IPS DF 4.7 (cell line): ENCODE measurements at regions not wholly inside any gene's neighbourhood (a gene's known extent, or its start where the extent isn't known, plus 50 kb on each side); places are given as distances from the start of the nearest gene placed in this dataset.

Experiments
- DNase-seq: peaks from one replicate; pipeline ENCODE4 v3.0.0-alpha.2; 2013; ENCODE audit warnings: low spot score; ENCODE audit errors: extremely low read depth

DNA sequence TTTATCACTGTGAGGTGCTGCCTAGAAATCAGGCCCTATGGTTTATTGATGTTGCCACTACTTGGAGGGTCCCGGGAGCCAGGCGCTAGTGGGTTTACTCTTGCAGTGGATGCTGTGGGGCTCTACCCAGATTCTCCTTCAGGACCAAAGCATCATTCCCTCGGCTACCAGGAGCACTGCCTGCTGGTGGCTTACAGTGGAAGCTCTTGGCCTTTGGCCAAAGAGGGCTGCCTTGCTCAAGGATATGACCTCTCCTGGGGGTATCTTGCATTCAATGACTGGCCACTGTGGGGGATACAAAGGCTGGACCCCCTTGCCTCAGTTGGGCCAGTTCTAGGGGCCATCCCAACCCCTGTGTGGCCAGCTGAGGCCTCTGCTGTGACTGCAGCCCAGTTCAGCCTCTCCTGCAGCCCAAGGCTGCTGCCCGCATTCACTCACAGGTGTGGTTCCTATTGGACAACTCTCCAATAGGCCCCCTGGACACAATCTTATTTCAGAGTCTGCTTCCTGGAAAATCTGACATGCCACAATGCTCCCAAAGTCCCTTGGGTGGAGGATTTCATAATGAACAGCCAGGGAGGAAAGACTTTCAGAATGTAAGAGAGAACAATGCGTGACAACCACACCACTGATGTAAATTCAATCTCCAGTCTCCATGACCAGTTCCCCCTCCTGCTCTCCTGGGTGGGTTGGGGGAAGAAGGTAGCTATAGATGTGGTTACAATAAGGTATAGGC, 196.3 kb downstream of the SNX10 start:
- DNase-seq = no peak

DNA sequence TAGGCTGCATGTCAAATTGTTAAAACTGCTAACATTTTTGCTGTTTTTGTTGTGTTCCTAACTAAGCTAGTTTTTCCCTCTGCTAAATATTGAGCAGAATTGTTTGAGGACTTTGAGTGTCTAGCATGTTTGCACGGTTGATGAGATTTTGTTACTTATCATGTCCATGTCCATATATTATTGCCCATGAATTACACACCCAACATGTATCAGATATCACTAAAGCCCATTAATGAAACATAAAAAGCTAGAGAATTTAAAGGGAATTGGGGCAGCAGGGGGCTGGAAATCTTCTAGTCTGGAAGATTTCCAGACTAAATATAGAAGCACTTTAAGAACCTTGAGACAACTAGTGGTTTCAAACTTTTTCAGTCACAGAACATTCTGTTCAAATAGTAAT, 197.7 kb downstream of the SNX10 start:
- DNase-seq = no peak

DNA sequence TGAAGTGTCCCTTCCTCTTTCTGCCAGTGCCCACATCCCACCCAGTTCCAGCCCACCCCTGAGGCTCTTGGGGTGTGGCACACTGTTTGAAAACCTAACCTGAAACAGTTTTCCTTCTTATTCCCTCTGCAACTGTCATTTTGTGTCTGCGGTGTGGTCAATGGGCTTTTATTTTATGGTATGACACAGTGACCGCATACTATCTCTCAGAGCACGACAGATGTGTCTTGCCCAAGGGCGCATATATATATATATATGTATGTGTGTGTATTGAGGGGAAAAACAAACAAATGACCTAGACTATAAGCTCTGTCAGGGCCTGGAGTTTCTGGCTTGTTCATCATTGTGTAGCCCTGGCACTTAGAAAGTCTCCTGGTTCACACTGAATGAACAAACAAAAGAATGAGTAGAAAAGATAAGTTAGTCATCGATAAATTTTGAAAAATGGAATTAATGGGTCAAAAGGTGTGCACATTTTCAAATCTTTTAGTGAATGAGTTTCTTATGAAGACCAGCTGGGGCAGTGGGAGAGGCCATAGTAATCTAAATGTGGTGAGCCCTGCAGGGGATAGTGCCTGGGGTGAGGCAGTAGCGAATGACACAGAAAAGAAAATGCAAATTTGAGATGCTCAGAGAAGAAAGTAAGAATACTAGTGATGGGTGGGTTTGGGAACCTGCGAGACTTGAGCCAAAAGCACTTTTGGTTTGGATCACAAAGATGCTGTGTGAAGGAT, 198.4 kb downstream of the SNX10 start:
- DNase-seq = no peak

GRCh38 chr7:26490640-26491624, 199.3 kb downstream of the SNX10 start:
- DNase-seq = no peak

DNA sequence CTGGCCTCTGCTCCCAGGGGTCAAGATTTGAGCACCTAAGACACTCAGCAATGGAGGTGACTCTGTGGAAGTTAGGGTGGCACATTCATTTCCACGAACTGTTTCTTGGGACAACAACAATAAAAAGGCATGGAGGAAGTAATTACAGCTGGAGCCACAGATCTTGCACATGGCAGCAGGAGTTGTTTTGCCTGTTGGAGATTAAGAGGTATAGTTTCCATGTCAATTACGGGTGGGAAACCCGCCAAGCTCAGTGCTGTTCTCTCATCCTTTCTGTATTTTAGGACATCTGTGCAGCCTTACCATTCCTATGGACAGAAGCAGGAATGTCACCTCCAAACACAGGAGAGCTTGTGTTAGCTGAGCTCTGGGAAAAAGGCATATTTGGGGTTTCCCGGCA, 201.2 kb downstream of the SNX10 start:
- no peak for DNase-seq

- DNase-seq = no peak
These were observed 202.2 kb downstream of the SNX10 start for GRCh38 chr7:26493737-26494428.

DNA sequence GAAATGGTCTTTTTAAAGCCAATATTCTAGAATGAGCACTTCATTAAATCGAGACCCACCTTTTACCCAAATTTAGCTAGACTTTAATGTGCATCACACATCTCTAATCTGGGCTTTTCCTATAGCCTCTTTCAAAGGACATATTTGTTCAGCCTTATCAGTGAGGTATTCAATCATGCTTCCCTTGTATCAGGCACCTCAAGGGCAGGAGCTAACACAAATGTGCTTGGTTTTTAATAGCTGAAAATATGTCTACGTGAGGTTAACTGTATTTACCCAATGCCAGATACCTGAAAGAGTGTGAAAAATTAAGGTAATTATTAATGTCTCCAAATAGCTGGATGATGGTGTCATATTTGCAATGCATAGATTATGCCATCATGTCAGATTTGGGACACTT, 203.9 kb downstream of the SNX10 start:
- DNase-seq = no peak

GRCh38 chr7:26497801-26498596, 206.3 kb downstream of the SNX10 start:
- DNase-seq = no peak

DNA sequence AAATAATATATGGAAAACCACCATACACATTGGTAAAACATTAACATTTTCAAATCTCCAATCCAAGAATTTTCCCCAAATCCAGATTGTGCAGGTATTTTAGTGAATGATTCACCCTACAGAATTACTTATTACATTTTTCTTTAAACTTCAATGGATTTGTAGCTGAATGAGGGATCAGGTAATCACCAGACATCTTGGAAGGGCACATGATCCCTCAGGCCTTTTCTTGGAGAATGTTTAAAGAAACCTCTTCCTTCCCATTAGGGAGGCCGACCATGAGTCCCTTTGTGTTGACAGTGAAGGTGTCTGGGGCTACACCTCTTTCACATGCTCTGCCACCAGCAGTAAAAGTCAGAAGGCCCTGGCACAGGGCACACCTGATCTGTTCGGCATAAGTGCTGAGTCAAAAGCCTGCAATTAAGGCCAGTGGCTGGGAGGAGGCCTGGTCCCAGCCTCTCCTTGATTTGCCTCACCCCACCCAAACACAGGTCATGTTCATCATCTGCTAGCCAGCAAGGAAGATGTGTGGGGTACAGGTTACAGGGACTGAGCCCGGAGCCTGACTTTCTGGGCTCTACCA, 207.7 kb downstream of the SNX10 start:
- no peak for DNase-seq

- DNase-seq = no peak
These were observed 209.2 kb downstream of the SNX10 start for GRCh38 chr7:26500749-26501352.

GRCh38 chr7:26504411-26505120, 212.9 kb downstream of the SNX10 start:
- no peak for DNase-seq

DNA sequence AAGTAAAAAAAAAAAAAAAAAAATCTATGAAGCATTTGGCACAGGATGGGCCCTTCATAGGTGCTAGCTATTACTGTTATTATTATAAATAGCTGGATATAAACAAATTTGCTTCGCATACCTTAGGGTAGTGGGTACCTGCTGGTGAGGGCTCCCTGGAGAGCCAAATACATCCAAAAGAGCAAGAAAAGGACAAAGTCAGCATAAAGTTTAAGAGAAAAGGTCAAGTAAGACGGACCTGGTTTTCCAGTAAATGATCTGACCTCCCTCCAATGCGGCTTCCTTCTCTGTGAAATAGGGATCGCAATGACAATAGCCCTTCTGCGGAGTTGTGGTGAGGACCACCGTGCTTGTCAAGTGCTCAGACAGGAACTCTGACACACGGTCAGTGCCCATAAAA, 214.5 kb downstream of the SNX10 start:
- no peak for DNase-seq

GRCh38 chr7:26507108-26507987, 215.7 kb downstream of the SNX10 start:
- DNase-seq = no peak

GRCh38 chr7:26508481-26508880, 216.8 kb downstream of the SNX10 start:
- DNase-seq = no peak

DNA sequence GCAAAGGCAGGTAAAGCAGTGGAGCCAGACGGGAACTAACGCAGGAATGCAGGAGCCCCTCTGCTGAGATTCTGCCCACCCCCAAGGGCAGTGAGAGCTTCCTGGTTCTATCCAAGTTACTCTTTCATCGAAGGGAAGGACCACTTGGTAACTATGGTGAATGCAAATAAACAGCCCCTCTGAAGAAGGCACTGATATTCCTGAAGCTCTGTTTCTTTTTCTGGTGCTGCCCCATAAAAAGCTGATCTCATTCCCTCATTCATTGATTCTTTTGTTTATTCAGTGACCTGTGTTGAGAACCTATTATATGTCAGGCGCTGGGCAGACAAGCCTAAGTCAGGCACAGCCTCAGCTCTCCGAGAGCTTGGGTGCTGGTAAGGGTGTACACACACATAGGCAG, 217.3 kb downstream of the SNX10 start:
- no peak for DNase-seq

- DNase-seq = no peak
These were observed 218.7 kb downstream of the SNX10 start for GRCh38 chr7:26510231-26510957.

DNA sequence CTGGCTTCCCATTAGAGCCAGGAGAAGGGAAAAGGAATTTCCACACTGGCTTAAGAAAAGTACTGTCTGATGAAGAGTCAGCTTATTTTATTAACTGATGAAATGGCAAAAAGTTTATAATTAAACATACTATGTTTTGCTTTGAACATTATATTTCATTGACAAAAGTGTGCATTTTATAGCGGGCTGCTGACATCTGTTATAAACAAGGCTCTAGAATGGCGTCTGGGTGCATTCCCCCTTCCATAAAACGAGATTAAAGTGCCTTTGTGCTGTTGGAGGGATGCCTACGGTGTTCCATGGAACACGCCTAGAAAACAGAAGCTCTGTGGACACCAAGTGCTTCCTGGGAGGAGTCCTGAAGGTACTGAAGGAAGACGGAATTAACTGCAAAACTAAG, 220.2 kb downstream of the SNX10 start:
- DNase-seq = no peak
